GM19468 (cell line): ENCODE measurements at regions not wholly inside any gene's neighbourhood (a gene's known extent, or its start where the extent isn't known, plus 50 kb on each side); places are given as distances from the start of the nearest gene placed in this dataset.

ENCODE experiments used
- ATAC-seq: cut with Tn5 transposase; IDR thresholded peaks from one replicate; pipeline ENCODE4 v1.9.1; 2021; ENCODE audit warnings: mild to moderate bottlenecking, moderate library complexity, moderate number of reproducible peaks; ENCODE audit not compliant: unreplicated experiment; ENCODE audit errors: extremely low read depth

DNA sequence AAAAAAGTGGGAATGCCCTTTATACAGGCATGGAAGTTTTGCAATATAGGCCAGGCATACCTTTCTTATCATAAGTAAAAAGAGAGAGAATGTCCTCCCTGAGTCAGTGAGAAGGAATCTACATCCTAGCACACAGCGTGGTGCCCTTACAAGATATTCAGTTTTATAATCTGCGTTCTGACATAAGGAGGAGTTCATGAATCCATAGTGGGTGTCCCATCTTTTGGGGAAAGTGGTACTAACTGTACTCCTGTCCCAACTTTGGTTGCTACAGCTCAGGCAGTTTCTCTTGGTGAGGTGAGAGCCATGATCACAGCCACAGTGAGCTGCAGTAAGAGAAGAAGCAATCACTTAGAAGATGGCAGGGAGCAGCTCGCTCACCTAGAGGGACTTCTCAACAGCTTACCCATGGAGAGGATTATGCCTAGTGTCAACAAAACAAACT lies 332.9 kb downstream of the BCAT1 start:
- ATAC-seq = no peak

DNA sequence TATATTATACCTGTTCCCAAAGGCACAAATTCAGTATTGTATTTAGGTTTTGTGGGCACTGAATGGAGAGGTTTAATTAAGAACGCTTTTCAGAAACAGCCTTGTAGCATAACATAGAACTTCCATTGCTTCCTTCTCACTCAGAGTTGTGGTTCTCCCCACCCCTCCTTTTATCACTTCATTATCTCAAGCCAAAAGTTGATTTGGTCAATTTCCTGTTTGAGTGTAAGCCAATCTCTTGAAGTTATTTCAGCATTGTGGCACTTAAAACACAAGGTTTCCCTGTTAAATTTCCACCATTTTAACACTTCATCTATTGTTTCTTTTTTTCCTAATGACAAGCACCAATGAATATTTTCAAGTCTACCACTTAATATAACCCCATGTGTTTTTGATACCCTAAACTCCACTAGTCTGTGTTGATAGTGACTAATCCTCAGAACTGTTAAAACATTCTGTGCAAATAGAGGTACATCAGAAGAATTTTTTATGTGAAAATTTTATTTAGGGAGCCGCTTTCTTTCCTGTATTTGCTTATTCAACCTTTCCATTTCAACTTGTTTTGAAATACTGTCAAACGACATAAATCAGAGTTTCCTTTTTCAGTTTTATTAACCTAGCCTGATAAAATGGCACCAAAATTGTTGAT lies 340.1 kb downstream of the BCAT1 start:
- ATAC-seq = no peak

DNA sequence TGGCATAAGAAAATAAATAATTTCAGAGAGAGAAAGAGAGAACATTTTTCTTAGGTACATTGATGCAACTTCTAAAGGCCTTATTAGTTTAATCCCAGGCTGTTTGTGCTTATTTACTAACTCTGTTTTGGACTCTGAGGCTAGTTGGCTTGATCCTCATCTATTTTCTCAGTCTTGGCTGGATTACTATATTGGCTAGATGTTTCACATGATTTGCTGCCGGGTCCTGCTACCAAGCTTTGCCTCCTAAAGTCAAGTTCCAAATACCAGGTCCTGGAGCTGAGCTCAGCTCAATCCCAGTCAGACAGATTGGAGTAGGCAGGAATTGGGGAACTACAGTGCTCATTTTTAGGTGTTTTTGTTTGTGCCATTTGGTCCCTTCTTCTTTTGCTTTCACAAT lies 340.8 kb downstream of the BCAT1 start:
- ATAC-seq = no peak

DNA sequence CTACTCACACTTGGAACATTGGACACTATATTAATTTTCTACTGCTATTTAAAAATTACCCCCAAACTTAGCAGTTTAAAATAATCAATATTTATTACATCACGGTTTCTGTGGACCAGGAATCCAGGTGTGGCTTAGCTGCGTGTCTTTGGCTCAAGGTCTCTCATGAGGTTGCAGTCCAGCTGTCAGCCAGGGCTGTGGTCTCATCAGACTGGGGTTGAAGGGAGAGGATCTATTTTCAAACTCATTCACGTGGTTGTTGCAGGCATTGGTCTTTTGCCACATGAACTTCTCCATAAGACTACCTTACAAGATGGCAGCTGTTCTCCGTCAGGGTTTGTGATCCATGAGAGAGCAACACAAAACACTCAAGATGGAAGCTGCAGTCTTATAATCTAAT lies 343.0 kb downstream of the BCAT1 start:
- no peak for ATAC-seq

DNA sequence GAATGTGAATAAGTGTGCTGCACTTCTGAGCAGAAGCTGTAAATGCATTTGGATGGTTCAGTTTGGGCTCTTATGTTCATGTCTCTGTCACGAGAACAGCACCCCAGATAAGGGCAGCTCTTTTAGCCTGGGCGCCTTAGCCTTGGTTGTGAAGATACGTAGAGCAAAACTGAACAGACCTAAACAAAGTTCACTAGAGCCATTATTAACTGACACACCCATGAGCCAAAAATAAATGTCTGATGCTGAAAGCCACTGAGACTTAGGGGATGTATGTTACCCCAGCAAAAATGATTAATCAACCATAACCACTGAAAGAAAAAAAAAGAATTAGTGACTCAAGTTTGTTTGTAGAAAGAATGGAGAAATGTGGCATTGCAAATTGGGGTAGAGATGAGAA lies 343.4 kb downstream of the BCAT1 start:
- ATAC-seq = no peak

DNA sequence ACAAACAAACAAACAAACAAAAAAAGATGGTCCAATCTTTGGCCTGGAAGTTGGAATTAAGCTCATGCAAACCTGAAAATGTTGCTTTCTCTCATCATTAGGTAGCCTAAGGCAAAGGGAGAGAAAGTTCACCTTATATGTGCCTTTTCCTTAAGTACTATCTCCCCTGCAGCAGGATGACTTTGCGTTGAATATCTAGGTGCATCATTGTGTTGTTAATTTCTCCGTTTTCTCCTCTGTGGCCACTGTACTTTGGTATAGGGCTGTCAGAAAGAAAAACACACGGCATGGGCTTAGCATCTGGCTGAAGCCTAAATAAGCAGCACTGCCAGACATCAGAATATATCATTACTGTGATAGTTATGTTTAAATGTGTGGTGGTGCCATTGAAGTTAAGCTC lies 345.5 kb downstream of the BCAT1 start:
- no peak for ATAC-seq

DNA sequence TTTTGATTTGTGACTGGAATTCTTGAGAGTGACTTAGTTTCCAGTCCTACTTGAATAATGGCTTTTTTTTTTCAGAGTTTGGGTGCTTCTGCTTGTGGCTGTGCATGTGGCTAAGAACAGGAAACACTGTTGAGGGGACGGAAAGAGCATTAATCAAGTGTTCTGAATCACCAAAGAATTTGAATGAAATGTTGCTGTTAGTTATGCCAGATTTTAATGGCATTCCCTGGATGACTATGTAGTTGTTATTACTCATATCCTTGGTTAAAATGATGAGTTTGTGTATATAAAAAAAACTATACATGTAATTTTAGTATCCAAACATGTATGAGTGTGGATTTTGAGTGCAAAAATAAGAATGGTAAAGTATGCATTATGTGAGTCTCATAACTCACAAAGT lies 347.9 kb downstream of the BCAT1 start:
- no peak for ATAC-seq

DNA sequence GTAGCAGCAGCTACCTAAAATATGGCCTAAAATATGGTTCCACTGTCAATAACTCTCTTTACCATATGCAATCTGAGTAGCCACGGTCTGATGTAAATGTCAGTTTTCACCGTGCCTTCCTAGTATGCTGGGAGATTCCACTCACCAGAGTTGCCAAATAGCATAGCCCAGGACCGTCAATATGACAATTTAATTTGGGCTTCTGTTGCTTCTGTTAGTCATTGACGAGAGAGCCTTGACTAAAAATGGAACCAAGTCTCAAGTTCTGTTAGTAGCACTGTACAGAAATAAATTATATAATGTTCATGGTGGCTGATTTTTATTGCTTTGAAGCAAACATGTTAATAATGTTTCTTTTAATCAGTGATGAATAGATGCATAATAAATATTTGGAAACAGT lies 348.4 kb downstream of the BCAT1 start:
- ATAC-seq = no peak

DNA sequence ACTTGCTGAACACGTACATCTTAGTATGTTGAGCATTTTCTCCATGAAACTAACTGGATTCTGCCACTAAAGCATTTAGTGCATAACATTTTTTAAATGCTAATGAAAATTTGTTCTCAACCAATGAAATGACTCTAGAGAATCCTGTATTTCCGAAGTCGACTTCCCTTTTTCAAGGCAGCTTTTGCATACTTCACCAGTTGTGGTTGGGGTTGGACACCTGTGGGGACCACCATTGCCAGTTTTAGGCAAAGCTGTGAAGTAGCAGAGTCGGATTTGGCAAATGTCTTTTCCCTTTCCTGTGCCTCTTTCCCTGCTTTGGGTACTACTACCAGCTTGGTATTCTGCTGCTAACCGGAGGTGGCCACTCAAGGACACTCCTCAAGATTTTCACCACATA lies 349.2 kb downstream of the BCAT1 start:
- no peak for ATAC-seq

DNA sequence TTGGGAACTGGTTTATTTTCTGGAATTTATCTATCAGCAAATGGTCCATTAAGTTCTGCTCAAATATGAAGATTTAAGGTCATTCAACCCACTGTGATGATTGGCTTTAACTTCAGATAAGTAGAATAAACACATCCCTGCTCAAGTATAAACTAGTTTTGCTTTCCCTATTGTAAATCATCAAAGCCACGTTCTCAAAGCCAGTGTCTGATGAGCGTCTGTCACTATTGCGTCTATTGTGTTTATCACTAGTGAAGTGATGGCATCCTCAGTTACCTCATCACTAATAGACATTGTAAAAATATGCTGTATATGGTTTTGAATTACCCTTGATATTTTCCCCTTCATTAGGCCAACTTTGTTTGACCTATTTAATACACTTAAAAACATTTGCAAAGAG lies 351.3 kb downstream of the BCAT1 start:
- no peak for ATAC-seq

DNA sequence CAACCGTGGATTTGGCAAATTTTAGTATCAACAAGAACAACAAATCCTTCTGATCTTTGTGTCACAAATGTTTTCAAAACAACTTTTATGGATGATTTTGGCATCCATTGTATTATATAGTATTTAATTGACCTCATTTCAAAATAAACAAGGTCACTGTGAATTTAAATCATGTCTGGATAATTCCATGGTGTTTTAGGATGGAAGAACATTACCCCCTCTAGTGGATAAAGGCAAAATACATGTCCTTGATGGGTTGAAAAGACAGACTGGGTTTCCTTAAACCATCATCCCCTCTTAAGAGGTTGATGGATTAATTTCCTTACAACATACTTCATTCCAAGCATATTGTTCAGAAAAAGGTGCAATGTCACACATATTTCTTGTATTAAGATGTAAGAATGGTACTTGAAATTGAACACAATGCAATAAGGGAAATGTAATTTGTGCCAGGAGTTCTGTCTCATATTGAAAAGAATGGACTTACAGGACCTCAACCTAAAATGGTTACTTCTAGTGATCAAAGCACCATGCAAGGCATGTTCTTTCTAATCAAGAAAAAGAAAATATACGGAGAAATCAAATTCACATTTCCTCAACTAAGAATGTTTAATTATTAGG lies 352.0 kb downstream of the BCAT1 start:
- no peak for ATAC-seq

DNA sequence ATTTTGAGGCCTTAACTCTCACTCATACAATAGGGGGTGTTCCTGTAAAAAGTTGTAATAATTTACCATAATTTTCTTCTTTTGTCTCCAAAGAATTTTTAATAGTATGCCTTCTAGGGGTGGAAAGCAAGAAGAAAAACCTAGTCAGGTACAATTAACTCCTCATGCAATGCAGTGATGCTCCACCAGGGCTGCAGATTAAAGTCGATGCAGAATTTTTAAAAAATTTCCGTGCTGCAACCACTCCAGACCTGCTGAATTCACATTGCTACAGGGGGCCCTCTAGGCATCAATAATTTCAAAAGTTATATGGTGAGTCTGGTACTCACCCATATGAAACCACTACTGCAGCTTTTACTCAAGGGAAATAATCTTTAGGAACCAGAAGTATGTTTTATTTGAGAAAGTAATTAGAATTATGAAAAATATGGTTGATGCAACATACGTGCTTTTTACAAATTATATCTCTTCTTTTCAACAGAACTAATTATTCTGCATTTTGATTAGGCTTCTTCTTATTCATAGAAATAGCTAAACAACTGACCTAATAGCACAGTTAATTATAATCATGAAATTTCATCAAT lies 353.2 kb downstream of the BCAT1 start:
- no peak for ATAC-seq

DNA sequence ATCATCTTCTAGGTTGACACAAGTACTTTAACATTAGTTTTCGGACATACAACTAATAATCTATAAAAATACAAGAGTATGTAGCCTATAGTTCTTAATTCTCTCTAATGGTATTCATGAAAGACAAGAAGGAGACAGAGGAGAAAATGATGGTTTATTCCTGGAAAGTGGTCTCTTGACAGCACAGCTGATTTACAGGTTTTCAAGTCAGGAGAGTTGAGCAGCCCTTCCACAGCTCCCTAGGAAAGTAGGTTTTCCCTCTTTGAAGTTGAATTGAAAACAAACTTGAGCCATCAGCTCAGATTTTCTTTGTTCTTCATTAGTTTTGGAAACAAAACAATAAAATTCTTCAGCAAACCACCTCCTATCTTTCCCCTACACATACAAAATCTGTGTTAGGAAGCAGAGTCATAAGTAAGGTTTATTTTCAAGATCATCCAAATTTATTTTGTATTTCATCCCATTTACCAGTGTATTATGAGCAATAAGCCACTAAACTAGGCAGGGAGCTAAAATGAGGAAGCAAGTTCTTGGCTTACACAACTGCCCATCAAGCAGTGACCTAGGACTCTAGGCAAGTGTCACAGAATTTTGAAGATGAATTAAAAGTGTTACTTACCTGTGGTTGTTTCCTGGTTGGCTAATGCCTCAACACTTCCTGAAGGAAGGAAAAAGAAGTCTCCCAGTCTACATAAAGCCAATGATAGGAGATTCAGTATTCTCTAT lies 357.0 kb downstream of the BCAT1 start:
- ATAC-seq = no peak

DNA sequence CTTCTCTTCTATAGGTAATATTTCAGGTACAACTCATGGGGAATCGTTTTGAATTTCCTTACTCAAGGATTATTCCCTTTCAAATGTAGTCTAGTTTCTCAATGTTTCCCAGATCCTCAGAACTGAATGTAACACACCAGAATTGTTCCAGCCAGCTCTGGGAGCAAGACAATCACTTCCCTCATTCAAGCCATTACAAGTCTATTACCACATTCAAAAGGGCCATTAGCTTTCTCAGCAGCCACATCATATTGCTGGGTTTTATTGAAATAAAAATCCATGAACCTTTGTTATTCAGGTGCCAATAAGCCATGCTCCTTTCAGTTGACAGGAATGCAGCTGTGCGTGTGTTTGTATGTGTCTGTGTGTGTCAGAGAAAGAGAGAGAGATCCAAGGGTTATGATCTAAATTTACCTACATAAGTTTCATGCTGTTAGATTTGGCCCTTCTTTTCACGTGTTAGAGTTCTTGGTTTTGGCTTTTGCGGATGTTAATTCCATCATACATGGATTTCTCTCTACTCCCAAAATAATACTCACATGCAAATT lies 357.7 kb downstream of the BCAT1 start:
- no peak for ATAC-seq

DNA sequence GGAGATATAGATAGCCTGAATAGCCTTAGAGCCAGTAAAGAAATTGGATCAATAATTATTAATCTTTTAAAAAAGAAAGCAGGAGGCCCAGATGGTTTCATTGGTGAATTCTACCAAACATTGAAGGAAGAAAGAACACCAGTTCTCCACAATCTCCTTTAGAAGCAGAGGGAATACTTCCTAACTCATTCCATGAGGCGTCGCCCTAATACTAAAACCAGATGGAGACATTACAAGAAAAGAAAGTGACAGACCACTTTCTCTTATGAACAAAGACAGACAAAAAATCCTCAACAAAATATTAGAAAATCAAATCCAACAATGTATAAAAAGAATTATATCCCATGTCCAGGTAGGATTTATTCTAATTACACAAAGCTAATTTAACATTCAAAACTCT lies 362.6 kb downstream of the BCAT1 start:
- no peak for ATAC-seq

DNA sequence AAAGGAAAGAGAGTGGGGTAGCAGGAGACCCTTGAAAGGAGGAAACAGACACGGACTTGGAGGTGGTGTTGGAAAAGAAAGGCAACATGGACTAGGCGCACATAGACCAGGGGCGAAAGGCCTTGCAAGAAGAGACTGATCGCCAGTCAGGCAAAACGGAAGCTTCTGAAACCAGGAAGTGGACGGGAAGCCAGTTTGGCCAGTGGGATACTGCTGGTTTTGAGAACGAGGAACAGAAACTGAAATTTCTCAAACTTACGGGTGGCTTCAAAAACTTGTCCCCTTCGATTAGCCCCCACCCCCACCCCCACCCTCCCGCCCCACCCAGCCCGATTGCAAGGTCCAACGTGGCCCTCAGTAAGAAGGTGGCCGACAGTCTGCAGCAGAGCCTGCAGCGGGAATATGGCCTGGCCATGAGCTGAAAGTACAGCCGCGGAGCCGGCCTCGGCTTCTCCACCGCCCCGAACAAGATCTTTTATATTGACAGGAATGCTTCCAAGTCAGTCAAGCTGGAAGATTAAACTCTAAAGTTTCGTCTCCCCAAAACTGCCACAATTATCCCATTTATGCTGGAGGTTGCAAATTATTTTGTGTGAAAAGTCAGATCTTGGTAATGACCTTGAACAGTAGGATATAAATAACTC lies 364.7 kb downstream of the BCAT1 start:
- ATAC-seq = no peak

DNA sequence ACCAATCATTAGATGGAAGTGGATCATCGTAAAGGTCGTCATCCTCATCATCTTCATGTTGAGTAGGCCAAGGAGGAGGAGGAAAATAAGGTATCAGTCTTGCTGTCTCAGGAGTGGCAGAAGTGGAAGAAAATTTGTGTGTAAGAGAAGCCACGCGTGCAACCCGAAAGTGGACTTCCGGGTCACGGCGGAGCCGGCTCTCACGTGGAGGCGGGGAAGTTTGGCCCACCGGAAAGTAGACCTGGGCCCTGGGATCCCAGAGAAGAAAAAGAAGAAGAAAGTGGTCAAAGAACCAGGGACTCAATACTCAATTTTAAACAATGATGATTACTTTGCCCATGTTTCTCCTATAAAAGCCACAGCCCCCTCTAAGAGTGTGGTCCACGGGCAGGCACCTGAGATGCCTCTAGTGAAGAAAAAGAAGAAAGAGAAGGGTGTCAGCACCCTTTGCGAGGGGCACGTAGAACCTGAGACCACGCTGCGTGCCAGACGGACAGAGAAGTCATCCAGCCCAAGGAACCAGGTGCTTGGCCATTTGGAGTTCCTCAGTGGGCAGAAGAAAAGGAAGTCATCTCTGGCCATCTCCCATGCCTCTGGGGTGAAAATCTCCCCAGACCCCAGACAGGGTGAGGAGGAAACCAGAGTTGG lies 365.8 kb downstream of the BCAT1 start:
- ATAC-seq = no peak

DNA sequence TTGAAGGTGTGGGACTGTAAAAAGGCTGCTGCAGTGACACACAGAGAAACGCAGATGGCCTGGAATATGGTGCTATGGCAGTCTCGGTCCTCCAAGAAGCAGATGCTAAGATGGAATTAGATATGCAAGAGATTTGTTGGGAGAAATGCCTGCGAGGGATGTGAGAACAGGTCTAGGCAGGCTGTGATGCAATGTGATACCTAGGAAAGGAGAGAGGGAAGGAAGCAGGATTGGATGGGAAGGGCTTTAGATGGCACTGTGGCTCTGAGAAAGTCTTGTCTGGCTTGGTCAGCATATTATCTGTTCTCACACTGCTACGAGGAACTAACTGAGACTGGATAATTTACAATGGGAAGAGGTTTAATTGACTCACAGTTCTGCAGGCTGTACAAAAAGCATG lies 374.4 kb downstream of the BCAT1 start:
- ATAC-seq = no peak

DNA sequence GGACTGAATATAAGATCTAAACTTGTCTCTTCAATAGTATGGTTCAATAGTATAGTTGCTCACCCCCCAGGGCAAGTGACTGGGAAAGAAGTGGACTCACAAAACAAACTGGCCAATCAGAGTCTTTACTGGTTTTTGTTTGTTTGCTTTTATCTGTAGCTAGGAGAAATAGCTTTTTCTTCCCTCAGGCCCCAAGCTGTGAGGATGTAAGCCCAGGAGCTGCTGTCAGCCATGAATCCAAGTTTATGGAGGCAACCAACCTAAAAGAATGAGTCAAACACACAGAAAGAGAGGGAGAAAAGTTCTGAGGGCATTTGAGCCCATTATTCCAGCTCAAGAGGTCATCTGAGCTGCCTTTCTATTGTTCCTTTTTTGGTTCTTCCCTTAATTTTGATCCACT lies 375.3 kb downstream of the BCAT1 start:
- ATAC-seq = no peak

DNA sequence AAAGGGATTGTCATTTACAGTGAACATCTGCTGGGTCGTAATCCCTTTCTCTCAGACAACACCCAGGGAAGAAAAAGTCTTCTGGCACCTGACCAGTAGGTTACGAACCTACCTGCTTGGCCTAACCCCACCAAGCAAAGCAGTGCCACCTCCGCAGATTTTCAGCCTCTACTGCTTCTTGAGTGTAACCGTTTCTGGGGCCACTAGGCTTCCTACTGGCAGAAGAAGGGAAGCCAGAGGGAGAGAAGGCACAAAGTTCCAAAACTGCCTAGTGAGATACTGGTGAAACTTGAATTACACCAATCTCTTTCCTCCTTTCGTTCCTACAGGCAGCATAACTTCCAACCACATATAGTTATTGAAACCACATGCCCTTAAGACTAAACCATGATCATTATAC lies 383.6 kb downstream of the BCAT1 start:
- no peak for ATAC-seq
